HCEC 1CT (cell line): ENCODE measurements at regions not wholly inside any gene's neighbourhood (a gene's known extent, or its start where the extent isn't known, plus 50 kb on each side); places are given as distances from the start of the nearest gene placed in this dataset.

Experiments used
- DNase-seq: peaks from one replicate; pipeline ENCODE4 v3.0.0-alpha.2; 2017

- peak; percentile 92 for DNase-seq
Observed at GRCh38 chr2:64859312-64860212, 129.6 kb upstream of the SLC1A4 start.

GRCh38 chr2:64860276-64860885 is 128.8 kb upstream of the SLC1A4 start:
- DNase-seq: no peak

- no peak for DNase-seq
Observed at GRCh38 chr2:64860936-64861335, 128.3 kb upstream of the SLC1A4 start.

DNA sequence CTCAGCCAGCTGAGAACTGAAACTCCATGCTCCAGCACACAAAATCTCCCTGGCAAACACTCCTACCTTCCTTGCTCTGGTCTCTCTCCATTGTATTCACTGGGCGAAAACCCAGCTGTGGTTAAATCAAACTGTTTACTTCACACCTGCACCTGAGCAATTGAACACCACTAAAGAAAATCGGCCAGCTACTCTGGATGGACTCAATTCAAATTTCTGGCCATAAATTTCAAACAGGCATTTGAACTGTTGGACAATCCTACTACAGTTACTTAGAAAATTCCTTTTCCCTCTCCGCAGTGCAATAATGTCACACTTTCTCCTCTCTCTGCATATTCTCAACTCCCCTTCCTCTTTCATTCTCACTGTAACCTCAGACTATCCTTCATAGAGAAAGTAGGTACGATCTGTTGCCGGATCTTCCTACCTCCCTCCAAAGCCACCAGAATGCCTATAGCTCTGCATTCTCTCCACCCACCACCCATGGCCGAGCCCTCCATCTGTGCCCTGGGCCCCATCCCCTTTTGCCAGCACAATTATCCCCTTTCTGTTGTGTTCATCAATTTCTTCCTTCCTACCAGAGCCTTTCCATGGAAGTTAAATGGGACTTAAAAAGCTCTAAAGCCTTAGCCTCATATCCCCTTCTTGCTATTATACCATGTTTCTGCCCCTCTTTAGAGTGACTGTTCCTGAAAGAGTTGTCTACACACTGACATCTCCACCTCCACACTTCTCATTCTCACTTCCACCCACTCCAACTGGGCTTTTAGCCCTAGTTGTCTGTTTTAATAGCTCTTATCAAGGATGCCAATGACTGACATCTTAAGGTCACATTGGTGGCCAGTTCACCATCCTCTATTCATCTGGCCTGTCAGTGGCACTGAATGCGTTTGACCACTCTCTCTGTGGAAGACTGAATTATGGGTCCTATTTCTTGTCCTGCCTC is 127.5 kb upstream of the SLC1A4 start:
- no peak for DNase-seq

DNA sequence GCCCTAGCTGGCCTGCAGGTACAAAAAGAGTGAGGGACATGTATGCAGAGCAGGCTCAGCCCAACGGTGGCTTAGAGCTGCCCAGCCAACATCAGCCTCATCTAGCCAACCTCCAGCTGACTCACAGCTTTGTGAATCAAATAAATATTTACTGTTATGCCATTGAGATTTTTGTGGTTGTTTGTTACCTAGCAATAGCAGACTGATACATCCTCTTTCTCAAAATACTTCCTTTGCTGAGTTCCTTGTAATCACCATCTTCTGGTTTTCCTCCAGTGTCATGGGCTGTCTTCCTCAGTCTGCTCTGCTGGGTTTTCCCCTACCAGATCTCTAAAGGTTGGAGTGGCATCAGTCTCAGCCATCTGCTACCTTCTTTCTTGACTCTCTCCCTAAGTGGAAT is 126.6 kb upstream of the SLC1A4 start:
- DNase-seq: peak; percentile 22

DNA sequence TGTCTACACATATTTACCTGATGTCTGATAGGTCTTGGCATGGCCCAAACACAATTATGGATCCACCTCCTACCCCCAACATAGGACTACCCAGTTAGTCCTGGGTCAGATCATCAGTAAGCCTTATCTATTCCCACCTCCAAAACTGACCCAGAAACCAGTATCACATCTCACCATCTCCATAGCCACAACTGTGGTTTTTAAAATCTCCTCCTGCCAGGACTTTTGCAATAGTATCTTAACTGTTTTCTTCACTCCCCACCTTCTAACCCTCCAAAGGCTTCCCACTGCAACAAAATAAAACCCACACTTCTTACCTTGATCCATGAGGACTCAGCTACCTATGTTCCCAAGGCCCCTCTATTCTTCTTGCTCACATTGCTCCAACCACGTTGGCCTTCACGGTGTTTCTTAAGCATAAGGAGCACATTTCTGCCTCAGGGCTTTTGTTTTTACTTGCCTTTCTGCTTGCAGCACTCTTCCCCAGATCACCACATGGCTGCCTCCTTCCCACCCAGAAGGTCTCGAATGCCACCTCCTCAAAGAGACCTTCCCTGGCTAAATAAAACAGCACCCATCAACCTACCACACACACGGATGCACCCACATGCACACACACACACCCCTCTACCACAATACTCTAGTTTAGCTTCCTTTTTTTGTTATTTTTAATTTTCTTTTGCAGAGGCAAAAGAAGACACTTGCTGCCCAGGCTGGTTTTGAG is 125.9 kb upstream of the SLC1A4 start:
- DNase-seq: no peak

DNA sequence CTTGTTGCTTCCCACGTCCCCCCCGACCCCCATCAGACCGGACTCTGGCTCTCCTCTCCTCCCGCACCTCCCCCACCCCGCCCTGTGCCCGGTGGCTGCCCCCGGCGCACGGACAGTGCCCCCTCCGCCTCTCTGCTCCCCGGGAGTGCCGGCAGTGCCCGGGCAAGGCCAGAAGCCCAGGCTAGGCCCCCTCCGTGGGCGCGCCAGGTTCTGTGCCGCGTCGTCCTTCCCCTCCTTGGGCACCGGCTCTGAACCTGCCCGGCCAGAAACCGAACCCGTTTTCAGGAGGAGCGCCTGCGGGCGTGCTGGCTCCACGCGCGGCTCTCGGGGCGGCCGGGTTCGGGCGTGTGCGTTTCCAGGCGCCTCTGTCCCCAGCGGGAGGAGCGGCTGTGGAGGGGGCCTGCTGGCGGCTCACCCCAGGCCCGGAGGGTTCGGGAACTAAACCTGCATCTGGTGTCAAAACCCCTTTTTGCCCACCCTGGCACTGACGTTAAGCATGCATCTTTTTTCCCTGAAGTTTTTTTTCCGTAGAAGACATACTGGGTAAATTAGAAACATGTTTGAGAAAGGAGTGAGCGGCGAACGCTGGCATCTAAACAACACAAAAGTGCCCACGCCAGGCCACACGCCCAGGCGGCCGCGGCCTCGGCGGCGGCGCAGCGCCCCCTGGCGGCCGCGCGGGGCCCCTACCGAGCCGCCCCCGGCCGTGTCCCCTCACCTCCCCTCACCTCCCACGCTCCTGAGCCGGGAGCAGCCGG is 123.9 kb upstream of the SLC1A4 start:
- peak; percentile 64 for DNase-seq

DNA sequence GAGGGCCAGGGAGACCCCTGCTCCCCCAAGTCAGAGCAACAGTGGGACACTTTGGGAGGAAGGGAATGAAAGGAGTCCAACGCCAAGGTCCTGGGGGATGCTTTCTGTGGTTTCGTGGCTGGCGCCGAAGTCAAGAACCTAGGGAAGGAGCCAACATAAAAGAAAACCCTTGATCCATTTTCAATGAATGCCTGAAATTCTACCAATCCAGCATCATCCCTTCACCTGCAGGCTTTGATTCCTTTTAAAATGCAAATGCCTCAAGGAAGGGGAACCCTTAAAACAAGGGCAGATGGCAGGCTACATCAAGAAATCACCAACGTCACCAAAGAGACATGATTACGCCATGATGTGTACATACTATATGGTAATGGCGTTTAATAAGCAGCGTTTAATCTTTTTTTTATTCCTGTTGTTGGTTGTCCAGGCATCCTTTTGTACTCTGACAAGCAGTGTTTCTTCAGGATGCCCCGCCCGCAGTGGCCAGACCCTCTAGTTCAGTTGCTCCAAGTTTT is 123.3 kb upstream of the SLC1A4 start:
- DNase-seq: no peak

- peak; percentile 98 for DNase-seq
Observed at GRCh38 chr2:64866797-64867196, 122.4 kb upstream of the SLC1A4 start.

DNA sequence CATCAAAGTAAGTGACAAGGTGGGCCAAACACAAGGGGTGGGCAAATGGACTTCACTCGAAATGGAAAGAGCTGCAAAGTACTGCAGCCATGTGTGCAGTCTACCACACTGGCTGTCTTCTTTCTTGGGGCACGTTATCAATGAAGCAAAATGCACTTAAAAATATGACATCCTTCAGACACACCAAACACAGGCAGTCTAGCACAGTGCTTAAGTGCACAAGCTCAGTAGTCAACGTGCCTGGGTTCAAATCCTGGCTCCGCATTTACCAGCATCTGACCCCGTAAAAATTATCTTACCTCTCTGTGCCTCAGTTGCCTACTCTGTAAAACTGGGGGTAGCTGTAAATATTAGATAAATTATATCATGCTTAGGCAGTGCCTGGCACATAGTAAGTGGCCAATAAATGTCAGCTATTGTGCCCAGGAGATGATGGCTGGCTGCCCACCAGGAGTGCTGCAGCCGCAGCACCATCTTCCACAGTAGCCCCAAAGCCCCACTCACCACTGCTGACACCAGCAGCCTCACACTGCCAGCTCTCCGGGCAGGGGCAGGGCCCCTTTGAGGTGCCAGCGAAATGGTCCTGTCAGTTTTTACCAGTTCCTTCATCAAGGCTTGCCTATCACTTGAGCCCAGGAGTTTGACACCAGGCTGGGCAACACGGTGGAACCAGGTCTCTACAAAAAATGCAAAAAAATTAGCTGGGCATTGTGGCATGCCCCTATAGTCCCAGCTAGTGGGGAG is 121.8 kb upstream of the SLC1A4 start:
- DNase-seq: no peak

DNA sequence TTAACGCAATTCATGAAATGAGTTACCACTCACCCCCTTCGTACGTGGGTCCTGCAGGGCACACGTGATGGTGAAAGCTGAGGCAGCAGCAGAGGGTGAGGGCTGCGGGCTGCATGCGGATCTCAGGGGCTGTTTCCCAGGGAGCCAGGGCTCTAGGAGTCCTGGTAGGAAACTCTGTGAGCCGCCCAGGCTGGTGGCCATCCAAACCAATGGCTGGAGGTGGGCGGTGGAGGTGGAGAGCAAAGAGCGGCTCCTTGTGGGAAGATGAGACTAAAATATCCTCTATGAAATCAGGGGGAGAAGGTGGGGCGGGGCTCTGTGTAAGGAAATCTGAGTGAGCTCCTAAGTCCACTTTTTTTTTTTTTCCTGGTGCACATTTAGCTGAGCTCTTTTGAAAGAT is 120.1 kb upstream of the SLC1A4 start:
- no peak for DNase-seq

GRCh38 chr2:64873472-64873924 is 115.7 kb upstream of the SLC1A4 start:
- peak; percentile 36 for DNase-seq

DNA sequence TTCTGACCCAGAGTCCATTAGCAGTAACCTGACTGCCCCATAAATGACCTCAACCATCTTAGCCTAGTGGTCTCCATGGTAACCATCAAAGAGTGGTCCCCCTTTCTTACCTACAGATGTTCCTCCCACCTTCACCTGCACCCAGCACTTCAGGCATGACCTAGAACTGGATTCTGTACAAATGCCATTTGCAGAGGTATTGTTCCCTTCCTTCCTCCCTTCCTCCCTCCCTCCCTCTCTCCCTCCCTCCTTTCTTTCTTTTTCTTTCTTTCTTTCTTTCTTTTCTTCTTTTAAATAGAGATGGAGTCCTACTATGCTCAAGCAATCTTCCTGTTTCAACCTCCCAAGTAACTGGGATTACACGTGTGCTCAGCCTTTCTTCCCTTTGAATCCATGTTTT is 114.6 kb upstream of the SLC1A4 start:
- DNase-seq: no peak

GRCh38 chr2:64875368-64875767 is 113.8 kb upstream of the SLC1A4 start:
- no peak for DNase-seq

DNA sequence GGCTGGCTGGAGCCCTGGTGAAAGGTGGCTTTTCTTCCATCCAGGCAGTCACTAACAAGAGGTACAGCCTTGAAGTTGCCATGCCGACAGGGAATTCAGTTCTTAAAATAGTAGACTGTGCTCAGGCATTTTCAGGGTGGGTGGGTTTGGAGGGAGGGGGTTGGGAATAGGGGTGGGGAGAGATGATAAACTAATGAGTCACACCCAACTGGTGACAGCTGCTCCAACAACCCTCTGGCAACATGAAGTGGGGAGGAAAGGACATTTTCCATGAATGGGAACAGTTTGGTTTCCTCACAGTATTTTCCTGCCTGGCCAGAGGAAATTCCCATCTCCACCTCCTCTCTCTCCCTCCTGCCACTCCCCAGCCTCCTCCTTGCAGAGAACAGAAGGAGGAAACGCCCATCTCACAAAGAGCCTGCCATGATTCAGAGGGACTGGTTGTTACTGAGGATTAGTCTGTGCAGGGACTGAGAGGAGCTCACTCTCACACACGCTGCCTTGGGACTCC is 113.0 kb upstream of the SLC1A4 start:
- peak; percentile 76 for DNase-seq

GRCh38 chr2:64879745-64880144 is 109.5 kb upstream of the SLC1A4 start:
- no peak for DNase-seq

DNA sequence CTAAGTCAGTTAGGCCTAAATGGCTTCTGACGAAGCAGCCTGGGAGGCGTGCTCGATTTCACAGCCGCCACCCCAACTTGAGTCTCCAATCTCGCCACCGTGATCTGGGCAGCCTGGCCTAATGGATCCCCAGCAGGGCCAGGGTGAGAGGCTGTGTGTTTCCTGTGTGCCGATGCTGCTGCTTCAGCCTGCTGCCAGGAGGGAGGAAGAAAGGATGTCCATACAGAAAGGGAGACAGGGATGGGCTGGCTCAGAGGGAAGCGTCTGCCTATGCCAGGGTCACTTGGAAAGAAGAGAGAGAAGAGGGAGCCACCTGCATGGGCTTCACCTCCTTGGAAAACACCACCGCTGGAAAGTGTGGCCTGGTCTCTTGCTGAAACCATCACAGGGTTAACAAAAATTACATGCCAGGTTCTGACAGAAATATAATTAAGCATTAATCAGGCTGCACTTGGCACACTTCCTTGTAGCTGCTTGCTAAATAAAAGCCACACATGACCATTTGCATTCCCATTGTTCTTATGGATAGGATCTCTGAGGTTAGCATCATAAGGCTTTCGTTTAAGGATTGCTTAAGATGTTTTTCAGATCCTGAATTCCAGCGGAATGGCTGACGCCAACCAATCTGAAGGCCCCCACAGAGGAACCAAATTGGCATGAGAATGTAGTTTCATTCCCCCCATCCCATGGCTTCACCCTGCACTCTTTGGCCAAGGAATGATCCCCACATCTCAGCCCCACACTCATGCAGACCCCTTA is 108.8 kb upstream of the SLC1A4 start:
- no peak for DNase-seq

DNA sequence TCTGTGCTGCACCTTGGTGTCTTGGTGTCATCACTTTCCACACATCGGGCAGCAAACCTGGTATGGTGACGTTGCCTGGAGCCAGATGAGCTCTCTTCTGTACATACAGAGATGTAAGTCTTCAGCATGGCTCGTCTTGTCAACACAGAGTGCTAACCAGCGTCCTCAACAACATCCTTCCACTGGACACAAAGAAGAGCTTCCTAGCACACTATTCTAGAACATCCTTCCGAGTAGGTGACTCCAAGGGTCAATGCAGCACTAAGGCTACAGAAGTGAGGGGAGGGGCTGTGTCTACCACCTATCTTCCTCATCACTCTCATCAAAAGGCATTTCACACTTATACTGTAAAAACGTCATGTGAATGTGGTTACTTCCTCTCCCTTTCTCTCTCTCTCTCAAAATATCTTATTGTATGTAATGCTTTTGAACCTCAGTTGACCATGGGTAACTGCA is 108.1 kb upstream of the SLC1A4 start:
- DNase-seq: no peak

DNA sequence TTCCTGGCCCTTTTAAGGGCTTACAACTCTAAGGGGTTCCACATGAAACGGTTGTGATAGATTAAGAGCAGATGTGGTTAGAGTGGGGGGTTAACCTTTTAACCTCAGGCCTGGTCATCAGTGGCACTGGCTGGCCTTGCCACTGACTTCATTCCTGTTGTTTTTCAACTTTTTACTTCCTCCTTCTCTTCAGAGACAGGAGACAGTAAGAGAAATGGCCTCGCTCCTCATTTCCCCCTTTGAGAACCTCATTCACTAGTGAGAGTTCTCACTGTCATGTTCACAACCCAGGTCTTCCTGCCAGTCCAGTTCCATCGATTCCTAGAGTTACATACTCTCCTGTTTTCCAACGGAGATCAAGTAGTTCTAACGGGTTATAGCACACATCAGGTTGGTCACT is 101.6 kb upstream of the SLC1A4 start:
- DNase-seq: no peak
